IMR-90 (cell line): ENCODE measurements at regions not wholly inside any gene's neighbourhood (a gene's known extent, or its start where the extent isn't known, plus 50 kb on each side); places are given as distances from the start of the nearest gene placed in this dataset.

Experiments
- ATAC-seq: fragments of 200-7000 bp; cut with Tn5 transposase; 2 replicates; pipeline ENCODE4 v1.9.1; 2020; ENCODE audit warnings: low read depth, mild to moderate bottlenecking, moderate library complexity
- BruUV-seq: library from RNA; stranded (reverse); fragments of 400-500 nt; replicated peaks from 2 replicates; lab custom pipeline; 2021; lab: Mats Ljungman, UMichigan
- CTCF ChIA-PET: fragments of 300-600 bp; formaldehyde crosslinking; extraction: SDS; loops from one replicate; lab custom pipeline; 2021; ENCODE audit warnings: antibody characterized with exemption; lab: Yijun Ruan, JAX
- POLR2A ChIA-PET: fragments of 300-600 bp; sonication (Branson Sonifier 250); formaldehyde crosslinking; loops from one replicate; lab custom pipeline; 2022; ENCODE audit warnings: antibody characterized with exemption; ENCODE audit not compliant: unreplicated experiment; lab: Charles Lee
- DNase-seq: peaks from one replicate; pipeline ENCODE4 v3.0.0; 2013
- H2AFZ ChIP-seq: replicated peaks from 2 replicates; pipeline ENCODE3; 2013; ENCODE audit warnings: low read length, mild to moderate bottlenecking; ENCODE audit not compliant: poor library complexity
- H2AK5ac ChIP-seq: 2 replicates; pipeline ENCODE4 v1.6.1; 2013; ENCODE audit warnings: low read depth, low read length, inconsistent platforms
- H2AK9ac ChIP-seq: replicated peaks from 2 replicates; pipeline ENCODE3; 2013; ENCODE audit warnings: mild to moderate bottlenecking, low read depth, low read length, moderate library complexity; ENCODE audit not compliant: poor library complexity
- H2BK120ac ChIP-seq: 2 replicates; pipeline ENCODE4 v1.6.1; 2013; ENCODE audit warnings: low read depth, low read length, inconsistent platforms
- H2BK15ac ChIP-seq: 3 replicates; pipeline ENCODE4 v1.6.1; 2013; ENCODE audit warnings: low read depth, low read length, inconsistent platforms
- H2BK20ac ChIP-seq: 2 replicates; pipeline ENCODE4 v1.6.1; 2013; ENCODE audit warnings: low read depth, mild to moderate bottlenecking, inconsistent platforms, low read length, moderate library complexity
- H2BK5ac ChIP-seq: 2 replicates; pipeline ENCODE4 v1.6.1; 2013; ENCODE audit warnings: mild to moderate bottlenecking, low read depth, low read length, inconsistent platforms; ENCODE audit not compliant: poor library complexity, severe bottlenecking
- H3K14ac ChIP-seq: replicated peaks from 2 replicates; pipeline ENCODE4 v1.6.1; 2013; ENCODE audit warnings: low read depth, low read length, inconsistent platforms
- H3K18ac ChIP-seq: 2 replicates; pipeline ENCODE4 v1.6.1; 2013; ENCODE audit warnings: low read depth, low read length, control low read depth
- H3K23ac ChIP-seq: 2 replicates; pipeline ENCODE4 v1.6.1; 2013; ENCODE audit warnings: low read depth, low read length, inconsistent platforms
- H3K27ac ChIP-seq: 2 replicates; pipeline ENCODE4 v1.5.1; 2013; ENCODE audit warnings: mild to moderate bottlenecking, control low read depth, low read length; ENCODE audit not compliant: insufficient read depth
- H3K27me3 ChIP-seq: 2 replicates; pipeline ENCODE4 v1.6.1; 2013; ENCODE audit warnings: low read length; ENCODE audit not compliant: control insufficient read depth, insufficient read depth
- H3K36me3 ChIP-seq: 2 replicates; pipeline ENCODE4 v1.6.1; 2013; ENCODE audit warnings: low read length, mixed read lengths; ENCODE audit not compliant: control insufficient read depth, insufficient read depth
- H3K4ac ChIP-seq: 2 replicates; pipeline ENCODE4 v1.6.1; 2013; ENCODE audit warnings: low read depth, low read length, inconsistent platforms
- H3K4me1 ChIP-seq: 2 replicates; pipeline ENCODE4 v1.6.1; 2013; ENCODE audit warnings: low read length, mixed read lengths; ENCODE audit not compliant: control insufficient read depth, insufficient read depth
- H3K4me2 ChIP-seq: 2 replicates; pipeline ENCODE4 v1.6.1; 2013; ENCODE audit warnings: low read depth, mild to moderate bottlenecking, control low read depth, low read length, moderate library complexity
- H3K4me3 ChIP-seq: 2 replicates; pipeline ENCODE4 v1.5.1; 2013; ENCODE audit warnings: low read depth, mild to moderate bottlenecking, control low read depth, low read length, moderate library complexity; ENCODE audit not compliant: insufficient read depth
- H3K56ac ChIP-seq: 2 replicates; pipeline ENCODE4 v1.6.1; 2013; ENCODE audit warnings: low read length, inconsistent platforms; ENCODE audit not compliant: insufficient read depth; ENCODE audit errors: extremely low read depth
- H3K79me1 ChIP-seq, 2 experiments: 2 replicates each; pipeline ENCODE4 v1.6.1; 2013; ENCODE audit warnings: low read length in 2 of 2, inconsistent platforms in 1 of 2, low read depth in 1 of 2
- H3K9ac ChIP-seq: 2 replicates; pipeline ENCODE4 v1.6.1; 2013; ENCODE audit warnings: low read depth, low read length, control low read depth
- H3K9me1 ChIP-seq: 2 replicates; pipeline ENCODE4 v1.6.1; 2013; ENCODE audit warnings: low read length, inconsistent platforms; ENCODE audit not compliant: insufficient read depth
- H3K9me3 ChIP-seq: 2 replicates; pipeline ENCODE4 v1.6.1; 2013; ENCODE audit warnings: low read length; ENCODE audit not compliant: control insufficient read depth, insufficient read depth
- H4K20me1 ChIP-seq: 2 replicates; pipeline ENCODE4 v1.6.1; 2013; ENCODE audit warnings: low read length, inconsistent platforms; ENCODE audit not compliant: insufficient read depth
- H4K5ac ChIP-seq: 2 replicates; pipeline ENCODE4 v1.6.1; 2013; ENCODE audit warnings: mild to moderate bottlenecking, low read depth, low read length, control low read depth
- H4K8ac ChIP-seq, 2 experiments: 2 replicates each; pipeline ENCODE4 v1.6.1; 2013; ENCODE audit warnings: low read depth in 2 of 2, low read length in 2 of 2, control low read depth in 1 of 2, inconsistent platforms in 1 of 2
- H4K91ac ChIP-seq: 2 replicates; pipeline ENCODE4 v1.6.1; 2013; ENCODE audit warnings: low read depth, low read length, inconsistent platforms; ENCODE audit not compliant: insufficient read depth
- BHLHE40 ChIP-seq: fragments of 150-350 bp; IDR thresholded peaks from 2 replicates; pipeline ENCODE4 v1.6.1; 2016; ENCODE audit warnings: mild to moderate bottlenecking, low read depth, low read length
- CEBPB ChIP-seq: IDR thresholded peaks from 2 replicates; pipeline ENCODE4 v1.6.1; 2012; ENCODE audit warnings: low read depth, low read length, improper control_type of control experiment
- NFE2L2 ChIP-seq: fragments of 150-350 bp; IDR thresholded peaks from 2 replicates; pipeline ENCODE4 v1.6.1; 2016; ENCODE audit warnings: low read depth, mild to moderate bottlenecking, low read length
- POLR2A ChIP-seq: IDR thresholded peaks from 2 replicates; pipeline ENCODE4 v1.6.1; 2012; ENCODE audit warnings: mild to moderate bottlenecking, low read depth, low read length
- RCOR1 ChIP-seq: IDR thresholded peaks from 2 replicates; pipeline ENCODE4 v1.6.1; 2012; ENCODE audit warnings: mild to moderate bottlenecking, low read length, improper control_type of control experiment; ENCODE audit not compliant: insufficient replicate concordance
- RFX5 ChIP-seq: IDR thresholded peaks from 2 replicates; pipeline ENCODE4 v1.8.0; 2012; ENCODE audit warnings: low read depth, mild to moderate bottlenecking, low read length, moderate library complexity
- WGBS, 2 experiments: methylation state at CpG; one replicate each; pipeline versions ENCODE4 v1.1.5 to v1.1.7; 2013; ENCODE audit warnings: missing lambda C conversion rate in 2 of 2; ENCODE audit not compliant: insufficient read length in 1 of 2; ENCODE audit errors: extremely low coverage in 2 of 2; 5-methylcytosine and 5-hydroxymethylcytosine counted together
- dilution Hi-C: fragments of 300-500 bp; cut with HindIII; formaldehyde crosslinking; loops from one replicate; pipeline ENCODE4 v1.14.3; 2018; ENCODE audit warnings: low sequenced_read_pairs; ENCODE audit not compliant: unreplicated experiment
- in situ Hi-C: fragments of 300-500 bp; cut with MboI; formaldehyde crosslinking; loops from 3 replicates; pipeline ENCODE4 v1.14.3; 2019; ENCODE audit warnings: low sequenced_read_pairs, inconsistent platforms, mixed read lengths
- intact Hi-C: fragments of 100-400 bp; cut with micrococcal nuclease; formaldehyde crosslinking; loops from 2 replicates; pipeline ENCODE4 v1.10.0; 2022

DNA sequence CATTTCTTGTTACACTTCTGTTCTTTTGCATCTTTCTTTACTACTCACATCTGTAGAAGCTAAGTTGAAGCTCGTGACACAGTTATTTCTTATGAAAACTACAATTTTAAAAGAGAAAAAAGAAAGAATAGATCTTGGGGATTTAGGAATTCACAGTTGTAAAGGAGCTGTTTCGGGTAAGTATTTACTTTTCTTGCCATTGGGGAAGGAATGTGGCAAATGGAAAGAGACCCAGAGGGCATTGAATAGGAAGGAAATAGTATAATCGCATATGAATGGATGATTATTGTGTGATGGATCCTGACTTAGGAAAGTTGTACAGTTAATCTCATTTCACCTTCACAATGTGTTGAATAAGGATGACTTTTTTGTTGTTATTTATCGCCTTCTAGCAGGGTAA lies 914.1 kb upstream of the CDH8 start:
- Histone ChIP-seq H3K27me3 (no peaks in the 10 kb centered on the region), H3K79me1 (no peaks in the 10 kb centered on the region)

More for the DNA sequence above, 914.1 kb upstream of the CDH8 start:
- Histone ChIP-seq H2AK5ac (no peak overlapping the region), H4K91ac (no peak overlapping the region), H3K4me1 (no peaks in the 10 kb centered on the region), H3K18ac (no peak overlapping the region), H2BK15ac (no peak overlapping the region), H2BK20ac (no peak overlapping the region), H3K36me3 (no peaks in the 10 kb centered on the region), H4K20me1 (no peaks in the 10 kb centered on the region), H3K14ac (no peak overlapping the region), H4K5ac (no peak overlapping the region), H3K9me1 (no peaks in the 10 kb centered on the region), H4K8ac (no peak overlapping the region), H3K4me2 (no peak overlapping the region), H2AK9ac (no peak overlapping the region), H3K9ac (no peak overlapping the region), H3K56ac (no peak overlapping the region), H3K23ac (no peak overlapping the region), H2BK5ac (no peak overlapping the region), H3K27ac (no peak overlapping the region), H3K4me3 (no peak overlapping the region), H3K9me3 (peaks cover 9% of the 10 kb centered on the region), H2AFZ (no peak overlapping the region), H2BK120ac (no peak overlapping the region), H3K4ac (no peak overlapping the region)
- in situ Hi-C loops = no loop called here
- ChIA-PET POLR2A (no interaction called here), CTCF (no interaction called here)
- WGBS, 2 experiments = no CpG with 5 or more reads among the region's 4 CpGs
- no peak for TF ChIP-seq RFX5
- TF ChIP-seq CEBPB = no peak
- TF ChIP-seq RCOR1 = no peak
- no peak for TF ChIP-seq NFE2L2
- no peak for TF ChIP-seq BHLHE40
- no peak for TF ChIP-seq POLR2A
- DNase-seq (no peak), ATAC-seq (no peak)
- no TSS peak for BruUV-seq
- intact Hi-C loops = no loop called here
- dilution Hi-C loops = no loop called here
